ENCODE measurements at regions not wholly inside any gene's neighbourhood (a gene's known extent, or its start where the extent isn't known, plus 50 kb on each side); places are given as distances from the start of the nearest gene placed in this dataset.

GRCh38 chr7:43034535-43035002 is 77.9 kb upstream of the HECW1 start:
- Histone ChIP-seq H2AK5ac (ENCODE audit: low read depth, low read length) (no peak overlapping the region), H3K79me1 (ENCODE audit: low read depth, low read length) (no peaks in the 10 kb centered on the region), H4K20me1 (replicated peaks in 1 of 2; ENCODE audit: control insufficient read depth in 1 of 2, insufficient read depth in 2 of 2, low read length in 2 of 2) (no peaks in the 10 kb centered on the region), H3K4me3 (ENCODE audit: extremely low read depth in 1 of 4, insufficient read depth in 2 of 4, low read depth in 3 of 4, low read length in 4 of 4) (no peak overlapping the region), H3K56ac (replicated peaks; ENCODE audit: insufficient read length, low read depth, low read length) (no peak overlapping the region), H2BK5ac (ENCODE audit: low read depth, low read length) (no peak overlapping the region), H3K27me3 (replicated peaks in 1 of 4; ENCODE audit: control insufficient read depth in 3 of 4, extremely low read depth in 1 of 4, insufficient read depth in 3 of 4, low read length in 3 of 4) (no peaks in the 10 kb centered on the region), H3K9me3 (ENCODE audit: insufficient read depth in 2 of 2, low read depth in 1 of 2, low read length in 1 of 2) (no peaks in the 10 kb centered on the region), H3K18ac (ENCODE audit: extremely low read depth, low read length) (no peak overlapping the region), H3K27ac (ENCODE audit: low read depth, low read length) (no peak overlapping the region), H3K79me2 (ENCODE audit: control insufficient read depth in 1 of 2, insufficient read depth in 2 of 2, low read length in 2 of 2) (no peaks in the 10 kb centered on the region), H2BK12ac (ENCODE audit: low read depth, low read length) (no peak overlapping the region), H3K4ac (replicated peaks; ENCODE audit: insufficient read length, low read depth, low read length) (no peak overlapping the region), H3K4me1 (replicated peaks in 1 of 4; ENCODE audit: control insufficient read depth in 3 of 4, insufficient read depth in 4 of 4, low read length in 3 of 4) (peaks cover 0 to 3% (median under 1%) of the 10 kb centered on the region in 4 experiments; a peak in 1 of 7 replicates), H3K23ac (ENCODE audit: insufficient read length) (no peak overlapping the region), H4K91ac (replicated peaks; ENCODE audit: insufficient read length, low read length) (no peak overlapping the region), H2BK15ac (ENCODE audit: low read length) (no peak overlapping the region), H2BK20ac (ENCODE audit: low read length) (no peak overlapping the region), H3K36me3 (ENCODE audit: control insufficient read depth in 2 of 4, insufficient read depth in 4 of 4, low read length in 3 of 4) (no peaks in the 10 kb centered on the region), H2AFZ (ENCODE audit: low read length) (no peak overlapping the region), H4K5ac (ENCODE audit: insufficient read length, low read depth, low read length) (no peak overlapping the region), H4K8ac (ENCODE audit: extremely low read depth, insufficient read depth, low read length) (no peak overlapping the region), H3K9ac (replicated peaks in 1 of 4; ENCODE audit: extremely low read depth in 1 of 4, low read depth in 3 of 4, low read length in 3 of 4) (no peak overlapping the region), H3K4me2 (ENCODE audit: insufficient read depth in 1 of 2, low read depth in 2 of 2, low read length in 2 of 2) (no peak overlapping the region), H3K14ac (ENCODE audit: insufficient read length) (no peak overlapping the region), H2BK120ac (replicated peaks; ENCODE audit: low read depth, low read length) (no peak overlapping the region), H3K23me2 (ENCODE audit: low read depth, low read length) (no peaks in the 10 kb centered on the region)
- DNase-seq (ENCODE audit: low read depth in 1 of 2, low spot score in 2 of 2), result no peak
- ChIA-PET POLR2A (ENCODE audit: partially characterized antibody) (no interaction called here), CTCF (ENCODE audit: partially characterized antibody) (no interaction called here)
- no peak for FAIRE-seq
- TF ChIP-seq ASH2L (IDR thresholded peaks at IDR 0.05; ENCODE audit: low read length) (no peak), CHD2 (IDR thresholded peaks at IDR 0.05; ENCODE audit: low read length) (no peak), CEBPB (IDR thresholded peaks at IDR 0.05; ENCODE audit: low read depth, low read length) (no peak), USF2 (IDR thresholded peaks at IDR 0.05; ENCODE audit: low read length) (no peak), TBP (IDR thresholded peaks at IDR 0.05; ENCODE audit: low read depth, low read length) (no peak), EZH2 (IDR thresholded peaks at IDR 0.05; ENCODE audit: low read depth, low read length, severe bottlenecking) (no peak), BRCA1 (IDR thresholded peaks at IDR 0.05; ENCODE audit: low read depth, low read length) (no peak), SP4 (IDR thresholded peaks at IDR 0.05; ENCODE audit: low read length) (no peak), RFX5 (IDR thresholded peaks at IDR 0.05; ENCODE audit: borderline replicate concordance, low read depth, low read length) (no peak), KDM4A (IDR thresholded peaks at IDR 0.05; ENCODE audit: low read depth, low read length, severe bottlenecking) (no peak), BACH1 (IDR thresholded peaks at IDR 0.05; ENCODE audit: low read length) (no peak), TEAD4 (IDR thresholded peaks at IDR 0.05; ENCODE audit: low read depth, low read length) (no peak), CREB1 (IDR thresholded peaks at IDR 0.05) (no peak), HDAC6 (IDR thresholded peaks at IDR 0.05; ENCODE audit: low read depth, low read length) (no peak), SP1 (IDR thresholded peaks at IDR 0.05; ENCODE audit: low read depth, low read length) (no peak)
- 88% methylated on average over 4 of the region's 4 CpGs; no CpG with 5 or more reads in 1 of the 2 experiments for WGBS, 2 experiments (ENCODE audit: extremely low coverage in 1 of 2, insufficient coverage in 1 of 2, insufficient read length in 1 of 2, insufficient replicate concordance in 2 of 2, low coverage in 1 of 2, low lambda C conversion rate in 2 of 2, missing lambda C conversion rate in 1 of 2)

Data from H1 (cell line).